ENCODE measurements at regions not wholly inside any gene's neighbourhood (a gene's known extent, or its start where the extent isn't known, plus 50 kb on each side); places are given as distances from the start of the nearest gene placed in this dataset.
"Not testable (repeated sequence)": the region's sequence is repeated elsewhere in the genome, so short reads cannot be mapped to it uniquely, and the experiment has no call there.

DNA sequence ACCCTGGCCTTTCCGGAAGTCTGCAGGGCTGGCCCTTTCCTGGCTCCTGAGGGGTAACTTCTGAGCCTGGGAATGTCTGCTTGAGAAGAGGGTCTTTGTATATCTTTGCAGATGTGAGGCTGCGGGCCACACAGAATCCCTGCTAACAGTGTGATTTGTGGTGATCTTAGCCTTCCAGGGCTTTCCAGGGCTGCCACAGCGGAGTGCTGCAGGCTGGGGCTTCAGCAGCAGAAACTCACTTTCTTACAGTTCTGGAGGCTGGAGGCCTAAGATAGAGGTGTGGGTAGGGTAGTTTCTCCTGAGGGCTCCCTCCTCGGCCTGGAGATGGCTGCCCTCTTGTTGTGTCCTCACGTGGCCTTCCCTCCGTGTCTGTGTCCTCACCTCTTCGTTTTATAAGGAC, 294.7 kb upstream of the HS6ST1 start:
- Histone ChIP-seq H3K4me3 (no peak overlapping the region), H3K4me1 (no peaks in the 10 kb centered on the region), H3K36me3 (no peaks in the 10 kb centered on the region), H3K27me3 (no peaks in the 10 kb centered on the region), H3K9me3 (no peaks in the 10 kb centered on the region), H3K27ac (no peak overlapping the region)
- TF ChIP-seq, protein P1, sequence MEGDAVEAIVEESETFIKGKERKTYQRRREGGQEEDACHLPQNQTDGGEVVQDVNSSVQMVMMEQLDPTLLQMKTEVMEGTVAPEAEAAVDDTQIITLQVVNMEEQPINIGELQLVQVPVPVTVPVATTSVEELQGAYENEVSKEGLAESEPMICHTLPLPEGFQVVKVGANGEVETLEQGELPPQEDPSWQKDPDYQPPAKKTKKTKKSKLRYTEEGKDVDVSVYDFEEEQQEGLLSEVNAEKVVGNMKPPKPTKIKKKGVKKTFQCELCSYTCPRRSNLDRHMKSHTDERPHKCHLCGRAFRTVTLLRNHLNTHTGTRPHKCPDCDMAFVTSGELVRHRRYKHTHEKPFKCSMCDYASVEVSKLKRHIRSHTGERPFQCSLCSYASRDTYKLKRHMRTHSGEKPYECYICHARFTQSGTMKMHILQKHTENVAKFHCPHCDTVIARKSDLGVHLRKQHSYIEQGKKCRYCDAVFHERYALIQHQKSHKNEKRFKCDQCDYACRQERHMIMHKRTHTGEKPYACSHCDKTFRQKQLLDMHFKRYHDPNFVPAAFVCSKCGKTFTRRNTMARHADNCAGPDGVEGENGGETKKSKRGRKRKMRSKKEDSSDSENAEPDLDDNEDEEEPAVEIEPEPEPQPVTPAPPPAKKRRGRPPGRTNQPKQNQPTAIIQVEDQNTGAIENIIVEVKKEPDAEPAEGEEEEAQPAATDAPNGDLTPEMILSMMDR (IDR thresholded peaks at IDR 0.05 in 4 of 5, conservative IDR thresholded peaks at IDR 0.05 in 1 of 5): no peak
- no peak for TF ChIP-seq POLR2A (IDR thresholded peaks at IDR 0.05)
- ATAC-seq (no peak), DNase-seq (no peak)
- in situ Hi-C loops (cut with MboI; ENCODE audit: low sequenced_read_pairs in 4 of 4) (no loop called here), intact Hi-C loops (cut with DNase I; ENCODE audit: low total_unique reads) (no loop called here)

DNA sequence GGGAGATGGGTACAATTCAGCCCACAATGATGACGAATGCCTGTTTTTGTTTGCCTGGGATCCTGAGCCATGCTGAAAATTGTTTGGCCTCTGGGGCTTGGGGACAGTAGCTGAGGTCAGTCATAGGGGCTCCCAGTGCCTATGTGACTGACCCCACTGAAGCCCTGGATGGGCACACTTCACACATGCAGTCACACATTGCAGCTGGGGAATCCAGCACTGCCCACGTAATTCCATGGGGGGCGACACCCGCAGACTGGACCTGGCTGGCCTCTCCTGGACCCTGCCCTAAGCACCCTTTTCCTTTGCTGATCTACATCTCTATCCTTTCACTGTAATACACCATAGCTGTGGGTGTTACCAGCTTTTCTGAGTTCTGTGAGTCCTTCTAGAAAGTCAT, 295.2 kb upstream of the HS6ST1 start:
- DNase-seq (no peak), ATAC-seq (no peak)
- Histone ChIP-seq H3K9me3 (no peaks in the 10 kb centered on the region), H3K36me3 (no peaks in the 10 kb centered on the region), H3K27me3 (no peaks in the 10 kb centered on the region), H3K4me3 (no peak overlapping the region), H3K4me1 (no peaks in the 10 kb centered on the region), H3K27ac (no peak overlapping the region)
- no peak for TF ChIP-seq POLR2A (IDR thresholded peaks at IDR 0.05)
- intact Hi-C loops (cut with DNase I; ENCODE audit: low total_unique reads) (no loop called here), in situ Hi-C loops (cut with MboI; ENCODE audit: low sequenced_read_pairs in 4 of 4) (no loop called here)

DNA sequence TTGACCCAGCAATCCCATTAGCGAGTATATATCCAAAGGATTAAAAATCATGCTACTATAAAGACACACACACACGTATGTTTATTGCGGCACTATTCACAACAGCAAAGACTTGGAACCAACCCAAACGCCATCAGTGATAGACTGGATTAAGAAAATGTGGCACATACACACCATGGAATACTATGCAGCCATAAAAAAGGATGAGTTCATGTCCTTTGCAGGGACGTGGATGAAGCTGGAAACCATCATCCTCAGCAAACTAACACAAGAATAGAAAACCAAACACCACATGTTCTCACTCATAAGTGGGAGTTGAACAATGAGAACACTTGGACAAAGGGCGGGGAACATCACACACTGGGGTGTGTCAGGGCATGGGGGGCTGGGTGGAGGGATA, 296.2 kb upstream of the HS6ST1 start:
- in situ Hi-C loops (cut with MboI; ENCODE audit: low sequenced_read_pairs in 4 of 4); H3K27me3 ChIP-seq; intact Hi-C loops (cut with DNase I; ENCODE audit: low total_unique reads): not testable (repeated sequence)

DNA sequence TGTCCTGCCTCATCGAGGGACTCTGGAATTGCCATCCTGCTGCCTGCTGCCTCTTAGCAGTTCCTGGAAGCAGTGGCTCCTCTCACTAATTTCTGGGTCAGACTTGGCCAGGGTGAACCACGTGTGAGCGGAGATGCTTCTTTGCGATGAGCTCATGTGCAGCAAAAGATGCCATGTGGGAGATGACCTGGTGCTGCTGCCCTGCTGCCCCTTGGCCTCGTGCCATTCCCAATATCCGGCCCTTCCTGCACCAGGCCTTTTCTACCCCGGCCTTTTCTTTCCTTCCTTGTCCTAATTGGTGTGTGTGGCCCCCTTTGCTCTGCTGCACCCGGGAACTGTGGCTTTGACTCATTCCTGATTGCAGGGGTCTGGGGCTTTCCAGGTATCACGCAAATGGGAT, 296.9 kb upstream of the HS6ST1 start:
- no peak for ATAC-seq
- intact Hi-C loops (cut with DNase I; ENCODE audit: low total_unique reads): no loop called here
- DNase-seq: no peak
- Histone ChIP-seq H3K27ac (no peak overlapping the region), H3K9me3 (no peaks in the 10 kb centered on the region), H3K4me3 (no peak overlapping the region), H3K36me3 (no peaks in the 10 kb centered on the region), H3K4me1 (no peaks in the 10 kb centered on the region), H3K27me3 (no peaks in the 10 kb centered on the region)
- in situ Hi-C loops (cut with MboI; ENCODE audit: low sequenced_read_pairs in 4 of 4): no loop called here
- no peak for TF ChIP-seq POLR2A (IDR thresholded peaks at IDR 0.05)
- TF ChIP-seq, protein P1 (IDR thresholded peaks at IDR 0.05 in 4 of 5, conservative IDR thresholded peaks at IDR 0.05 in 1 of 5): no peak

More for the DNA sequence above, 296.2 kb upstream of the HS6ST1 start:
- ATAC-seq, H3K27ac ChIP-seq, H3K36me3 ChIP-seq, H3K4me3 ChIP-seq, DNase-seq, H3K9me3 ChIP-seq, H3K4me1 ChIP-seq: not testable (repeated sequence)

DNA sequence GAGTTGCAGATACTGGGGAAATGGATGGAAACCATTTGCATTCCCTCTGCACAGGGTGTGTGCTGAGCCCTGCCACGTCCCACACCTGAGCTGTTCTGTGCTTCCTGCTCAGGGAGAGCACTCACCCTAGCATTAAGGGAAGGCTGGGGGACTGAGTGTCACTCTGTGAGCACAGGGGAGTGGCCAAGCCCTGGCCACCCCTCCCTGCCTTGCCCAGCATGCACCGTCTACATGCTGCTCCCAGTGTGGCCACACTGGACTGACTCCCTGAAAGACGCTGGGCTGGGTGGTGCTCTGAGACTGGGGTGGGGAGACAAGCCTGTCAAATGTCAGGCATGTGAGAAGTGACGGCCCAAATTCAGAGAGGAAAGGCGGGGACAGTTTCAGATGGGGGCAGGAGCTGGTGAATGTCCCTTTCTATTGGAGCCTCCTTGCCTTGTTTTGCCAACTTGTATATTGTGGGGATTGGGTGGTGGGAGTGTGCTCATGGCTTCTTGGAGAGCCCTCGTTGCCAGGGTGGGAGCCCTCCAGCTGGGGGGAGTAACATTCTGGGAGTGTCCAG, 298.4 kb upstream of the HS6ST1 start:
- Histone ChIP-seq H3K4me1 (no peaks in the 10 kb centered on the region), H3K36me3 (no peaks in the 10 kb centered on the region), H3K27me3 (no peaks in the 10 kb centered on the region), H3K27ac (no peak overlapping the region), H3K9me3 (no peaks in the 10 kb centered on the region), H3K4me3 (no peak overlapping the region)
- in situ Hi-C loops (cut with MboI; ENCODE audit: low sequenced_read_pairs in 4 of 4) (no loop called here), intact Hi-C loops (cut with DNase I; ENCODE audit: low total_unique reads) (no loop called here)
- TF ChIP-seq POLR2A (IDR thresholded peaks at IDR 0.05): no peak
- TF ChIP-seq, protein P1 (IDR thresholded peaks at IDR 0.05 in 4 of 5, conservative IDR thresholded peaks at IDR 0.05 in 1 of 5): no peak
- DNase-seq (no peak), ATAC-seq (no peak)

DNA sequence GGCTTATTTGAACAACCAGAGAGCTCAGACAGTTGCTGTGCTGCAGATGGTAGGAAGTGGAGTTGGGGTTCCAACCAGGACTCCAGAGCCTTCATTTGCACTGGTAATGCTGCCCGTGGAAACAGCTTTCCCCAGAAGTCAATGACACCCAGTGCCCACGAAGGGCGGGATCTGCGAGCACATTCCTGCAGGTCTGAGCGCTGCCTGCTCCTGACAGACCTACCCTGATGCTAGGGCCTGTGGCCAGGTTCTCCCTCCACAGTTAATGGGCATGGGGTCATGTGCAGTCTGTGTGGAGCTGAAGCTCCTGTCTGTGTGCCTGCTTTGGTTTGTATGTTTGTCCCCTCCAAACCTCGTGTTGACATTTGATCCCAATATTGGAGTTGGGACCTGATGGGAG, 299.0 kb upstream of the HS6ST1 start:
- Histone ChIP-seq H3K9me3 (no peaks in the 10 kb centered on the region), H3K4me3 (no peak overlapping the region), H3K4me1 (no peaks in the 10 kb centered on the region), H3K27me3 (no peaks in the 10 kb centered on the region), H3K36me3 (no peaks in the 10 kb centered on the region), H3K27ac (no peak overlapping the region)
- intact Hi-C loops (cut with DNase I; ENCODE audit: low total_unique reads): no loop called here
- in situ Hi-C loops (cut with MboI; ENCODE audit: low sequenced_read_pairs in 4 of 4): no loop called here
- TF ChIP-seq, protein P1 (IDR thresholded peaks at IDR 0.05 in 4 of 5, conservative IDR thresholded peaks at IDR 0.05 in 1 of 5): no peak
- TF ChIP-seq POLR2A (IDR thresholded peaks at IDR 0.05): no peak
- no peak for ATAC-seq
- DNase-seq: no peak
